CD4-positive, CD25-positive, alpha-beta regulatory T cell (primary cell): ENCODE measurements at regions not wholly inside any gene's neighbourhood (a gene's known extent, or its start where the extent isn't known, plus 50 kb on each side); places are given as distances from the start of the nearest gene placed in this dataset.

ENCODE experiments used
- ATAC-seq, 2 donors: fragments of 150-1000 bp; cut with Tn5 transposase; one replicate each; pipeline ENCODE4 v1.10.0; 2021; ENCODE audit warnings: low read depth in 2 of 2, moderate number of reproducible peaks in 2 of 2, moderate library complexity in 1 of 2
- DNase-seq, 3 donors: peaks; one replicate each; pipeline versions ENCODE4 v3.0.0 to v3.0.0-alpha.2; 2012 to 2022; ENCODE audit warnings: mixed read lengths in 1 of 3
- H3K27ac ChIP-seq: one replicate; pipeline ENCODE4 v1.7.0; 2013; ENCODE audit warnings: mild to moderate bottlenecking, low read length; ENCODE audit not compliant: insufficient read depth, poor library complexity, severe bottlenecking
- H3K27me3 ChIP-seq: one replicate; pipeline ENCODE4 v1.7.0; 2013; ENCODE audit warnings: low read length; ENCODE audit not compliant: control insufficient read depth, insufficient read depth
- H3K36me3 ChIP-seq: one replicate; pipeline ENCODE4 v1.7.0; 2013; ENCODE audit warnings: mild to moderate bottlenecking, low read length, moderate library complexity; ENCODE audit not compliant: control insufficient read depth, insufficient read depth
- H3K4me1 ChIP-seq: 2 replicates; pipeline ENCODE4 v1.7.0; 2013; ENCODE audit warnings: mild to moderate bottlenecking, low read length; ENCODE audit not compliant: insufficient read depth, control insufficient read depth, poor library complexity, severe bottlenecking
- H3K4me3 ChIP-seq: one replicate; pipeline ENCODE4 v1.7.0; 2013; ENCODE audit warnings: low read depth, mild to moderate bottlenecking, low read length, moderate library complexity
- H3K9me3 ChIP-seq, 2 experiments: 1 replicate in 1 of 2; 2 replicates in 1 of 2; pipeline ENCODE4 v1.7.0; 2013; ENCODE audit warnings: low read length in 2 of 2, mild to moderate bottlenecking in 1 of 2, moderate library complexity in 1 of 2; ENCODE audit not compliant: control insufficient read depth in 2 of 2
- H3K27ac Mint-ChIP-seq, 3 donors: one replicate each; pipeline ENCODE4 v1.8.0; 2020 to 2022; ENCODE audit warnings: mild to moderate bottlenecking in 3 of 3, mixed read lengths in 3 of 3, moderate library complexity in 2 of 3
- H3K27me3 Mint-ChIP-seq: one replicate; pipeline ENCODE4 v1.8.0; 2022; ENCODE audit warnings: mild to moderate bottlenecking, mixed read lengths
- H3K36me3 Mint-ChIP-seq: one replicate; pipeline ENCODE4 v1.8.0; 2020; ENCODE audit warnings: mixed read lengths
- H3K4me1 Mint-ChIP-seq, 4 donors: one replicate each; pipeline ENCODE4 v1.8.0; 2020 to 2022; ENCODE audit warnings: mixed read lengths in 4 of 4, mild to moderate bottlenecking in 1 of 4
- H3K4me3 Mint-ChIP-seq, 4 donors: one replicate each; pipeline ENCODE4 v1.8.0; 2020 to 2022; ENCODE audit warnings: mild to moderate bottlenecking in 4 of 4, mixed read lengths in 4 of 4, moderate library complexity in 3 of 4
- H3K9me3 Mint-ChIP-seq, 7 donors: one replicate each; pipeline ENCODE4 v1.8.0; 2020 to 2022; ENCODE audit warnings: mixed read lengths in 7 of 7, mild to moderate bottlenecking in 3 of 7, moderate library complexity in 2 of 7

DNA sequence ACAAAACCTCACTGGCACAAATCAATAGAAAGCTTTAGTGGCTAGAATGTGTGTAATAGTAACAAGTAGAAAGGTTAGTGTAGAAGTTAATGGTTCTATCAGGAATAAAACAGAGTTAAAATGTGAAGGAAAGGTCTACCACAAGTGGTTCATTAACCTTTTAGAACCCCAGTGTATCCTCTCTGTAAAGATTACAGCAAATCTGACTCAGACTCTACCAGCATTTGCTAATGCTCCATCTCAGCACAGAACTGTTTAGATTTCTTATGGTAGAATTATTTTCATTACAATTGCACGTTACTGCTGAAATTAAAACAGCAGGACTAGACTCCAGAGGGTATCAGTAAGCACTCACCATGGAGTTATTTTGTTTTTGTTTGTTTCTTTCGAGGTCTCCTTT lies 609.0 kb upstream of the LMO3 start:
- no peaks in the 10 kb centered on the region for H3K27me3 Mint-ChIP-seq
- peaks cover 0 to 15% (median 4%) of the 10 kb centered on the region in 7 donors for H3K9me3 Mint-ChIP-seq

GRCh38 chr12:17206553-17206952 lies 600.6 kb upstream of the LMO3 start:
- no peaks in the 10 kb centered on the region for H3K36me3 ChIP-seq
- no peaks in the 10 kb centered on the region for H3K36me3 Mint-ChIP-seq
- peaks cover 0 to 16% (median 5%) of the 10 kb centered on the region in 7 donors for H3K9me3 Mint-ChIP-seq
- H3K27ac Mint-ChIP-seq, result no peak overlapping the region
- no peak overlapping the region for H3K4me3 ChIP-seq
- no peaks in the 10 kb centered on the region for H3K4me1 Mint-ChIP-seq
- H3K9me3 ChIP-seq, result peaks cover 0 to 7% of the 10 kb centered on the region in 2 experiments
- H3K4me3 Mint-ChIP-seq, result no peak overlapping the region
- no peaks in the 10 kb centered on the region for H3K27me3 Mint-ChIP-seq
- DNase-seq (no peak), ATAC-seq (no peak)
- no peak overlapping the region for H3K27ac ChIP-seq
- no peaks in the 10 kb centered on the region for H3K27me3 ChIP-seq
- H3K4me1 ChIP-seq, result no peaks in the 10 kb centered on the region

More for the DNA sequence above, 609.0 kb upstream of the LMO3 start:
- no peaks in the 10 kb centered on the region for H3K9me3 ChIP-seq
- no peaks in the 10 kb centered on the region for H3K36me3 Mint-ChIP-seq
- H3K27me3 ChIP-seq, result no peaks in the 10 kb centered on the region
- ATAC-seq, result no peak
- no peak overlapping the region for H3K27ac ChIP-seq
- no peak overlapping the region for H3K4me3 Mint-ChIP-seq
- no peaks in the 10 kb centered on the region for H3K36me3 ChIP-seq
- no peak overlapping the region for H3K4me3 ChIP-seq
- H3K4me1 Mint-ChIP-seq, result no peaks in the 10 kb centered on the region
- H3K27ac Mint-ChIP-seq, result no peak overlapping the region
- no peaks in the 10 kb centered on the region for H3K4me1 ChIP-seq
- DNase-seq, result no peak

DNA sequence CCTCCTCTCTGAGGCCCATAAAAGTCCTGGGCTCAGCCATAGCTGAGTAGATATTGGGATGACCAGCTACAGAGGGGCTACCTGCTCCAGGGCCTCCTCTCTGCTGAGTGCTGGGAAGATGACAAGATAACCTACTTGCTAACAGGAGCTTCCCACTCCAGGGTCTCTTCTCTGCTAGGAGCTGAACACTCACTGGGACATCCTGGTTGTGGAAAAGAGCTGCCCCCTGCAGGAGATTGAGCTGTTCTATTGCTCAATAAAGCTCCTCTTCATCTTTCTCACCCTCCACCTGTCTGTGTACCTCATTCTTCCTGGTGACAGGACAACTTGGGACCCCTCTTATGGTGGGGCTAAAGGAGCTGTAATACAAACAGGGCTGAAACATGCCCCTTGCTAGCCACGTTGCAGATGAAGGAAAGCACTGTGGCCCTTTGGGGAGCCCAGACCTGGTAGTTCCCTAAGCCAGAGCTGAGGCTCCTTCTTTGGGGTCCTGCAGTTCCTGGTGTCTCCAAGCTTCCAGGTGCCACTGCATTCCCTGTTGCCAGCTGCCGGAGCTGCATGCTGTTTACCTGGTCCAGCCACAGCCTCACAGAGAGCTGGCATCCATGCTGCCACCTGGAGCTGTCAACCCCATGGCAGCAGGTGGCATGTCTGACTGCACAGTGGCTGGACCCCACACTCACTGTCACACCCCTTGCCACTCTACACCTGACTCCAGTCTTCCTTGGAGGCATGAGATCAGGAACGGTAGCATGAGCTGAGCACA lies 598.5 kb upstream of the LMO3 start:
- Mint-ChIP-seq H3K4me3 (no peak overlapping the region), H3K36me3 (no peaks in the 10 kb centered on the region), H3K9me3 (peaks cover 0 to 9% (median 1%) of the 10 kb centered on the region in 7 donors), H3K27me3 (no peaks in the 10 kb centered on the region), H3K4me1 (no peaks in the 10 kb centered on the region), H3K27ac (no peak overlapping the region)
- no peaks in the 10 kb centered on the region for H3K27me3 ChIP-seq
- H3K27ac ChIP-seq, result no peak overlapping the region
- no peak overlapping the region for H3K4me3 ChIP-seq
- peaks cover 0 to 7% of the 10 kb centered on the region in 2 experiments for H3K9me3 ChIP-seq
- no peak for DNase-seq
- no peaks in the 10 kb centered on the region for H3K4me1 ChIP-seq
- ATAC-seq, result no peak
- no peaks in the 10 kb centered on the region for H3K36me3 ChIP-seq

DNA sequence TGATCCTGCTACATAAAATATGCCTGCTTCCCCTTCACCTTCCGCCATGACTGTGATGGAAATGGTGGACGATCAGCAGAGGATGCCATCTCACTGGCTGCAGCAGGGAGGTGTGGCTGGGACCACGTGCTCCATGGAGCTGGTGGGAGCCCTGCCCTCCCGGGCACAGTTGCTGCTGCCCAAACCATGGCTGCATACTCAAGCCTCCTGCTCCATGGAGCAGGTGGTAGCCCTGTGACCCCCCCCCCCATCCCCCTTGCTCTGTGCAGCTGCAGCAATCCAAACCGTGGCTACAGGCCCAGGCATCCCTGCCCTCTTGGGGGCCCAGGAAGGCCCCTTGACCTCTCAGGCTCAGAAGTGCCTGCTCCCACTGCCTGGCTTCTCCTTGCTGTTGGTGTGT lies 597.5 kb upstream of the LMO3 start:
- Histone ChIP-seq H3K27me3 (no peaks in the 10 kb centered on the region), H3K27ac (no peak overlapping the region), H3K4me1 (no peaks in the 10 kb centered on the region), H3K36me3 (no peaks in the 10 kb centered on the region), H3K9me3 (peaks cover 0 to 7% of the 10 kb centered on the region in 2 experiments), H3K4me3 (no peak overlapping the region)
- H3K27ac Mint-ChIP-seq, result no peak overlapping the region
- ATAC-seq, result no peak
- DNase-seq, result no peak
- H3K27me3 Mint-ChIP-seq, result no peaks in the 10 kb centered on the region
- H3K36me3 Mint-ChIP-seq, result no peaks in the 10 kb centered on the region
- no peaks in the 10 kb centered on the region for H3K4me1 Mint-ChIP-seq
- peaks cover 0 to 9% (median 2%) of the 10 kb centered on the region in 7 donors for H3K9me3 Mint-ChIP-seq
- H3K4me3 Mint-ChIP-seq, result no peak overlapping the region

- no peaks in the 10 kb centered on the region for H3K36me3 Mint-ChIP-seq
- no peak overlapping the region for H3K27ac ChIP-seq
- H3K36me3 ChIP-seq, result no peaks in the 10 kb centered on the region
- H3K27me3 ChIP-seq, result no peaks in the 10 kb centered on the region
- no peak overlapping the region for H3K27ac Mint-ChIP-seq
- ATAC-seq (no peak), DNase-seq (no peak)
- H3K9me3 Mint-ChIP-seq, result peaks cover 3 to 19% (median 7%) of the 10 kb centered on the region in 7 donors
- no peaks in the 10 kb centered on the region for H3K9me3 ChIP-seq
- H3K27me3 Mint-ChIP-seq, result no peaks in the 10 kb centered on the region
- no peaks in the 10 kb centered on the region for H3K4me1 Mint-ChIP-seq
- H3K4me3 Mint-ChIP-seq, result no peak overlapping the region
- no peak overlapping the region for H3K4me3 ChIP-seq
- no peaks in the 10 kb centered on the region for H3K4me1 ChIP-seq
Observed at GRCh38 chr12:17197971-17198370, 592.0 kb upstream of the LMO3 start.

- no peaks in the 10 kb centered on the region for H3K9me3 ChIP-seq
- no peak overlapping the region for H3K27ac ChIP-seq
- H3K4me3 ChIP-seq, result no peak overlapping the region
- no peak overlapping the region for H3K27ac Mint-ChIP-seq
- DNase-seq (no peak), ATAC-seq (no peak)
- H3K36me3 Mint-ChIP-seq, result no peaks in the 10 kb centered on the region
- peaks cover 2 to 22% (median 7%) of the 10 kb centered on the region in 7 donors for H3K9me3 Mint-ChIP-seq
- no peaks in the 10 kb centered on the region for H3K36me3 ChIP-seq
- no peaks in the 10 kb centered on the region for H3K27me3 ChIP-seq
- no peaks in the 10 kb centered on the region for H3K4me1 Mint-ChIP-seq
- no peaks in the 10 kb centered on the region for H3K4me1 ChIP-seq
- H3K4me3 Mint-ChIP-seq, result no peak overlapping the region
- no peaks in the 10 kb centered on the region for H3K27me3 Mint-ChIP-seq
Observed at GRCh38 chr12:17192721-17193120, 586.8 kb upstream of the LMO3 start.

- H3K4me1 Mint-ChIP-seq, result no peaks in the 10 kb centered on the region
- H3K27ac ChIP-seq, result no peak overlapping the region
- H3K27me3 Mint-ChIP-seq, result no peaks in the 10 kb centered on the region
- no peak overlapping the region for H3K4me3 ChIP-seq
- peaks cover 0 to 30% (median 5%) of the 10 kb centered on the region in 7 donors for H3K9me3 Mint-ChIP-seq
- no peaks in the 10 kb centered on the region for H3K36me3 Mint-ChIP-seq
- no peaks in the 10 kb centered on the region for H3K27me3 ChIP-seq
- H3K36me3 ChIP-seq, result no peaks in the 10 kb centered on the region
- no peak overlapping the region for H3K27ac Mint-ChIP-seq
- DNase-seq (no peak), ATAC-seq (no peak)
- no peak overlapping the region for H3K4me3 Mint-ChIP-seq
- H3K4me1 ChIP-seq, result no peaks in the 10 kb centered on the region
- no peaks in the 10 kb centered on the region for H3K9me3 ChIP-seq
Observed at GRCh38 chr12:17169726-17170471, 563.9 kb upstream of the LMO3 start.
